IPS-15b (cell line): ENCODE measurements at regions not wholly inside any gene's neighbourhood (a gene's known extent, or its start where the extent isn't known, plus 50 kb on each side); places are given as distances from the start of the nearest gene placed in this dataset.

ENCODE experiments used
- H3K27me3 ChIP-seq: one replicate; pipeline ENCODE4 v1.6.1; 2013; ENCODE audit warnings: low read length; ENCODE audit not compliant: control insufficient read depth, insufficient read depth
- H3K36me3 ChIP-seq: one replicate; pipeline ENCODE4 v1.6.1; 2013; ENCODE audit warnings: low read length; ENCODE audit not compliant: control insufficient read depth, insufficient read depth
- H3K4me1 ChIP-seq: one replicate; pipeline ENCODE4 v1.6.1; 2013; ENCODE audit warnings: mild to moderate bottlenecking, low read length; ENCODE audit not compliant: control insufficient read depth, insufficient read depth
- H3K4me3 ChIP-seq: one replicate; pipeline ENCODE4 v1.5.1; 2013; ENCODE audit warnings: low read depth, low read length
- H3K9ac ChIP-seq: one replicate; pipeline ENCODE4 v1.6.1; 2013; ENCODE audit warnings: low read depth, mild to moderate bottlenecking, low read length
- H3K9me3 ChIP-seq: one replicate; pipeline ENCODE4 v1.6.1; 2013; ENCODE audit warnings: mild to moderate bottlenecking, low read length; ENCODE audit not compliant: control insufficient read depth, insufficient read depth

- no peak overlapping the region for H3K4me3 ChIP-seq
- H3K9me3 ChIP-seq, result no peaks in the 10 kb centered on the region
- no peaks in the 10 kb centered on the region for H3K27me3 ChIP-seq
- H3K4me1 ChIP-seq, result no peaks in the 10 kb centered on the region
- H3K9ac ChIP-seq, result no peak overlapping the region
- no peaks in the 10 kb centered on the region for H3K36me3 ChIP-seq
Measured at GRCh38 chr15:46127361-46127874, 492.6 kb downstream of the SQOR start.

- Histone ChIP-seq H3K4me1 (no peaks in the 10 kb centered on the region), H3K9me3 (no peaks in the 10 kb centered on the region), H3K4me3 (no peak overlapping the region), H3K9ac (no peak overlapping the region), H3K27me3 (no peaks in the 10 kb centered on the region), H3K36me3 (no peaks in the 10 kb centered on the region)
Measured at GRCh38 chr15:46129145-46129544, 494.3 kb downstream of the SQOR start.

GRCh38 chr15:46131876-46132275 lies 497.0 kb downstream of the SQOR start:
- Histone ChIP-seq H3K9me3 (no peaks in the 10 kb centered on the region), H3K36me3 (no peaks in the 10 kb centered on the region), H3K4me3 (no peak overlapping the region), H3K4me1 (no peaks in the 10 kb centered on the region), H3K27me3 (no peaks in the 10 kb centered on the region), H3K9ac (no peak overlapping the region)

GRCh38 chr15:46137443-46137842 lies 502.6 kb downstream of the SQOR start:
- Histone ChIP-seq H3K9me3 (no peaks in the 10 kb centered on the region), H3K4me3 (no peak overlapping the region), H3K9ac (no peak overlapping the region), H3K4me1 (no peaks in the 10 kb centered on the region), H3K27me3 (no peaks in the 10 kb centered on the region), H3K36me3 (no peaks in the 10 kb centered on the region)

GRCh38 chr15:46146002-46146401 lies 511.2 kb downstream of the SQOR start:
- no peaks in the 10 kb centered on the region for H3K4me1 ChIP-seq
- no peaks in the 10 kb centered on the region for H3K36me3 ChIP-seq
- no peaks in the 10 kb centered on the region for H3K27me3 ChIP-seq
- no peaks in the 10 kb centered on the region for H3K9me3 ChIP-seq
- no peak overlapping the region for H3K4me3 ChIP-seq
- no peak overlapping the region for H3K9ac ChIP-seq

- no peaks in the 10 kb centered on the region for H3K9me3 ChIP-seq
- H3K4me1 ChIP-seq, result peaks cover 2% of the 10 kb centered on the region
- no peak overlapping the region for H3K4me3 ChIP-seq
- no peaks in the 10 kb centered on the region for H3K27me3 ChIP-seq
- no peak overlapping the region for H3K9ac ChIP-seq
- no peaks in the 10 kb centered on the region for H3K36me3 ChIP-seq
Measured at GRCh38 chr15:46146915-46147314, 512.1 kb downstream of the SQOR start.

GRCh38 chr15:46151786-46152185 lies 517.0 kb downstream of the SQOR start:
- no peak overlapping the region for H3K9ac ChIP-seq
- H3K36me3 ChIP-seq, result no peaks in the 10 kb centered on the region
- H3K9me3 ChIP-seq, result no peaks in the 10 kb centered on the region
- no peak overlapping the region for H3K4me3 ChIP-seq
- H3K4me1 ChIP-seq, result peaks cover 4% of the 10 kb centered on the region
- no peaks in the 10 kb centered on the region for H3K27me3 ChIP-seq

GRCh38 chr15:46166750-46167149 lies 531.9 kb downstream of the SQOR start:
- H3K36me3 ChIP-seq, result no peaks in the 10 kb centered on the region
- H3K9ac ChIP-seq, result no peak overlapping the region
- H3K4me3 ChIP-seq, result no peak overlapping the region
- no peaks in the 10 kb centered on the region for H3K9me3 ChIP-seq
- no peaks in the 10 kb centered on the region for H3K4me1 ChIP-seq
- H3K27me3 ChIP-seq, result no peaks in the 10 kb centered on the region

GRCh38 chr15:46170326-46170725 lies 535.5 kb downstream of the SQOR start:
- Histone ChIP-seq H3K4me3 (no peak overlapping the region), H3K4me1 (no peaks in the 10 kb centered on the region), H3K36me3 (no peaks in the 10 kb centered on the region), H3K27me3 (no peaks in the 10 kb centered on the region), H3K9me3 (no peaks in the 10 kb centered on the region), H3K9ac (no peak overlapping the region)

GRCh38 chr15:46174122-46174521 lies 539.3 kb downstream of the SQOR start:
- H3K4me3 ChIP-seq, result no peak overlapping the region
- no peak overlapping the region for H3K9ac ChIP-seq
- no peaks in the 10 kb centered on the region for H3K4me1 ChIP-seq
- H3K27me3 ChIP-seq, result no peaks in the 10 kb centered on the region
- H3K9me3 ChIP-seq, result no peaks in the 10 kb centered on the region
- no peaks in the 10 kb centered on the region for H3K36me3 ChIP-seq

- H3K4me1 ChIP-seq, result no peaks in the 10 kb centered on the region
- H3K36me3 ChIP-seq, result no peaks in the 10 kb centered on the region
- H3K4me3 ChIP-seq, result no peak overlapping the region
- no peaks in the 10 kb centered on the region for H3K27me3 ChIP-seq
- no peaks in the 10 kb centered on the region for H3K9me3 ChIP-seq
- no peak overlapping the region for H3K9ac ChIP-seq
Measured at GRCh38 chr15:46177219-46177618, 542.4 kb downstream of the SQOR start.

- H3K4me3 ChIP-seq, result no peak overlapping the region
Measured at GRCh38 chr15:46178138-46178537, 543.3 kb downstream of the SQOR start.

GRCh38 chr15:46207341-46207740 lies 572.5 kb downstream of the SQOR start:
- no peaks in the 10 kb centered on the region for H3K27me3 ChIP-seq
- no peaks in the 10 kb centered on the region for H3K36me3 ChIP-seq
- H3K4me1 ChIP-seq, result no peaks in the 10 kb centered on the region
- no peaks in the 10 kb centered on the region for H3K9me3 ChIP-seq
- H3K9ac ChIP-seq, result no peak overlapping the region
- H3K4me3 ChIP-seq, result no peak overlapping the region

More at GRCh38 chr15:46178138-46178537, 543.3 kb downstream of the SQOR start:
- no peaks in the 10 kb centered on the region for H3K9me3 ChIP-seq
- H3K4me1 ChIP-seq, result no peaks in the 10 kb centered on the region
- H3K9ac ChIP-seq, result no peak overlapping the region
- no peaks in the 10 kb centered on the region for H3K36me3 ChIP-seq
- no peaks in the 10 kb centered on the region for H3K27me3 ChIP-seq
